ENCODE measurements at regions not wholly inside any gene's neighbourhood (a gene's known extent, or its start where the extent isn't known, plus 50 kb on each side); places are given as distances from the start of the nearest gene placed in this dataset.
A peak's percentile ranks its signal among the peaks of the same experiment; 100 is the strongest.

DNA sequence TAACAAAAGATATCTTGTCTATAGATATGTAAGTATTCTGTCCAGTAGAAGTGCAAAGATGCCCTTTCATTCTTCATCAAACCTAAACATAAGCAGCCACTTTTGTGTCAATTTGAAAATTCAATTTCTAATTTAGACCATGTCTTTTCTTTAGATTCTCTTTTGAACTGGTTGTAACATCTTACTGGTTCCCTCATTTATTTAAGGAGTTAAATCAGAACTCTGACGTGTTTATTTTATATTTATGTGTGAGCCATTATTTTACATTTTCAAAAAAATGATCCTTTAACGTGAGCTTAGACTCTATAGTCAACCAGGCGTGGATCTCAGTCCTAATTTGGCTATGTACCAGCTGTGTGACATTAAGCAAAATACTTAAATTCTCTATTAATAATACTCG lies 74.0 kb upstream of the PHYHIPL start:
- H3K36me3 ChIP-seq (ENCODE audit: low read depth, missing control alignments): no peaks in the 10 kb centered on the region
- no peak for DNase-seq
- intact Hi-C loops (cut with DNase I; ENCODE audit: low total_unique reads): no loop called here
- no peaks in the 10 kb centered on the region for H3K4me1 ChIP-seq
- peak overlapping the region in 1 of 2 donors; percentile 14 for H3K4me3 ChIP-seq
- H3K27me3 ChIP-seq: no peaks in the 10 kb centered on the region
- TF ChIP-seq, protein P1, sequence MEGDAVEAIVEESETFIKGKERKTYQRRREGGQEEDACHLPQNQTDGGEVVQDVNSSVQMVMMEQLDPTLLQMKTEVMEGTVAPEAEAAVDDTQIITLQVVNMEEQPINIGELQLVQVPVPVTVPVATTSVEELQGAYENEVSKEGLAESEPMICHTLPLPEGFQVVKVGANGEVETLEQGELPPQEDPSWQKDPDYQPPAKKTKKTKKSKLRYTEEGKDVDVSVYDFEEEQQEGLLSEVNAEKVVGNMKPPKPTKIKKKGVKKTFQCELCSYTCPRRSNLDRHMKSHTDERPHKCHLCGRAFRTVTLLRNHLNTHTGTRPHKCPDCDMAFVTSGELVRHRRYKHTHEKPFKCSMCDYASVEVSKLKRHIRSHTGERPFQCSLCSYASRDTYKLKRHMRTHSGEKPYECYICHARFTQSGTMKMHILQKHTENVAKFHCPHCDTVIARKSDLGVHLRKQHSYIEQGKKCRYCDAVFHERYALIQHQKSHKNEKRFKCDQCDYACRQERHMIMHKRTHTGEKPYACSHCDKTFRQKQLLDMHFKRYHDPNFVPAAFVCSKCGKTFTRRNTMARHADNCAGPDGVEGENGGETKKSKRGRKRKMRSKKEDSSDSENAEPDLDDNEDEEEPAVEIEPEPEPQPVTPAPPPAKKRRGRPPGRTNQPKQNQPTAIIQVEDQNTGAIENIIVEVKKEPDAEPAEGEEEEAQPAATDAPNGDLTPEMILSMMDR (IDR thresholded peaks at IDR 0.05): no peak
- no peak for TF ChIP-seq POLR2A (IDR thresholded peaks at IDR 0.05)
- no peak overlapping the region for H3K27ac ChIP-seq
- H3K9me3 ChIP-seq: no peaks in the 10 kb centered on the region
- 62 to 72% methylated on average over 4 of the region's 4 CpGs for WGBS, 2 donors

DNA sequence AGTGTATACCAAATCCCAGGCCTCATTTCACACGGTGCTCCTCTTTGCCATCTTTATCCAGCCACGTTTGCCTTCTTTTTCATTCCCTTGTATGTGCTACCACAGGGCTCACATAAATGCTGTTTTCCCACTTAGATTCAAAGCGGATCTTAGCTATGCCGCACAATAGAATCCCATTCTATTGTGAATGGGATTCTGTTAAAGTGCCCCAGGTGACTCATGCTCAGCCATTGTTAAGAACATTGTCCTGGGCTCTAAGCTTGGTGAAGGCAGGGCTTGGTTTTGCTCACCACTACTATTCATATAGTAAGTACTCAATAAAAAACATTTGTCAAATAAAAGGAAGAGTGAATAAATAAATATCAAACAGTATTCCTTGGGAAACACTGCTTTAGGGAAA lies 72.3 kb upstream of the PHYHIPL start:
- H3K4me1 ChIP-seq: no peaks in the 10 kb centered on the region
- 76 to 78% methylated on average over 4 of the region's 4 CpGs for WGBS, 2 donors
- intact Hi-C loops (cut with DNase I; ENCODE audit: low total_unique reads): no loop called here
- no peak for DNase-seq
- H3K4me3 ChIP-seq: no peak overlapping the region
- no peak overlapping the region for H3K27ac ChIP-seq
- no peaks in the 10 kb centered on the region for H3K27me3 ChIP-seq
- H3K36me3 ChIP-seq (ENCODE audit: low read depth, missing control alignments): no peaks in the 10 kb centered on the region
- H3K9me3 ChIP-seq: no peaks in the 10 kb centered on the region
- TF ChIP-seq, protein P1 (IDR thresholded peaks at IDR 0.05): no peak
- TF ChIP-seq POLR2A (IDR thresholded peaks at IDR 0.05): no peak

DNA sequence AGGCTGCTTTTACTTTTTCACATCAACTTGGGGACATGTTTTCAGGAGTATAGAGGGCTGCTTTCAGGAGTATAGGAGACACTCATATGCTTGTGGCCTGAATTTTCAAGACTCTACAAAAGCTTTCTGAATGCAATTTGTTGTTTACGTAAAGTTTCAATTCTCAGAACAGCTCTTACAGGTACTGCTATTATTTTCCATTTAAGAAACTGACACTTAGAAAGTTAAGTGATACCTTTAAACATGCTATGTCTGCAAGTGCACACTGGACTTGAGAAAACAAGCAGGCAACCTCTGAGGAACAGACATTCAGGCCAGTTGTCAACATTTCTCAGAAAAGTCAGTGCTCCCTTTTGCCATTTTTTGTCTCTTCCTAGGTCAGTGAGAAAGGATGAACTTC lies 70.0 kb upstream of the PHYHIPL start:
- no peak for DNase-seq
- no peaks in the 10 kb centered on the region for H3K9me3 ChIP-seq
- no peaks in the 10 kb centered on the region for H3K36me3 ChIP-seq (ENCODE audit: low read depth, missing control alignments)
- H3K4me1 ChIP-seq: no peaks in the 10 kb centered on the region
- intact Hi-C loops (cut with DNase I; ENCODE audit: low total_unique reads): no loop called here
- H3K4me3 ChIP-seq: no peak overlapping the region
- no peak for TF ChIP-seq POLR2A (IDR thresholded peaks at IDR 0.05)
- TF ChIP-seq, protein P1 (IDR thresholded peaks at IDR 0.05): no peak
- no peaks in the 10 kb centered on the region for H3K27me3 ChIP-seq
- no peak overlapping the region for H3K27ac ChIP-seq
- 95 to 100% methylated on average over 1 of the region's 1 CpG for WGBS, 2 donors

DNA sequence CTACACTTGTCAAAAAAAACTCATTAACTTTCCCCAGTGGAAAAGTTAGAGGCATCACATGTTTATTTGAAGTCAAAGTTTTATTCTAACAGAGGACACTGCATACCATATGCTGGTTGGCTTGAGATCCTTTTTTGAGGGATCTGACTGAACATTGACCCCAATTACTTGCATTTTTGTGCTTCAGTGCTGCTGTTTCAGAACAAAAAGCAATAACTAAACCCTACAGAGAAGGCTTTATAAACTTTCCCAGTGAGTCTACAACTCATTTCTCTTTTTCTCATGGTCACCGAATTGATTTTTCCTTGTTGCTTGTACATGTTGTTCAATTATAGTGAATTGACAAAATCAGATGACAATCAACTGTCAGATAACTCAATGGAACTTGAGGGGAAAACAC lies 69.3 kb upstream of the PHYHIPL start:
- Histone ChIP-seq H3K36me3 (ENCODE audit: low read depth, missing control alignments) (no peaks in the 10 kb centered on the region), H3K9me3 (no peaks in the 10 kb centered on the region), H3K27ac (no peak overlapping the region), H3K4me1 (no peaks in the 10 kb centered on the region), H3K4me3 (no peak overlapping the region), H3K27me3 (no peaks in the 10 kb centered on the region)
- 69 to 78% methylated on average over 1 of the region's 1 CpG for WGBS, 2 donors
- TF ChIP-seq POLR2A (IDR thresholded peaks at IDR 0.05): no peak
- TF ChIP-seq, protein P1 (IDR thresholded peaks at IDR 0.05): no peak
- no peak for DNase-seq
- intact Hi-C loops (cut with DNase I; ENCODE audit: low total_unique reads): no loop called here

DNA sequence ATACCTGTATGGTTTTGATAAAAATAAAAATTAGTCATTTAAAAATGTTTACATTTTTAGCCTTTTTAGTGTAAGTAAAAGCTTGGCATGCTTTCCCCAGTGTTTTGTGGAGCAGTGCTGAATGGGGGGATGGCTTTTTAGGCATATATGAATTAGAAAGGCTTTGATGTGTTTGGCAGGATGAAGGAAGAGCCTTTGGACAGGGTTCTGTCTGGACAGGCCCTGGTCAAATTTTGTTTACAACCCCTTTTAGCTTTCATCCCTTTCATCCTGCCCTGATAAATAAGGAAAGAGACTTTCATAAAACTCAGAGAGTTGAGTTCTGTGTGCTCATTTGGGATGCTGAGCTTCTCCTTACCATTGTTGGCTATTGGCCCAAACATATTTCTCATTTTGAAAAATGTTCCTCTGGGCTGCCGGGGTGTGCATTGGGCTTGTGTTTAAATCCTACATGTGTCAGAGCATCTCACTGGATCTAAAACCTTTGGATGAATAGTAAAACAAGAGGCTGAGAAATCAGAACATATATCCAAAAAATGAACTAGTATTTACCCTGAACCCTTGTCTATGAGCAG lies 68.1 kb upstream of the PHYHIPL start:
- Histone ChIP-seq H3K9me3 (no peaks in the 10 kb centered on the region), H3K4me1 (no peaks in the 10 kb centered on the region), H3K27me3 (no peaks in the 10 kb centered on the region), H3K4me3 (no peak overlapping the region), H3K36me3 (ENCODE audit: low read depth, missing control alignments) (no peaks in the 10 kb centered on the region), H3K27ac (no peak overlapping the region)
- intact Hi-C loops (cut with DNase I; ENCODE audit: low total_unique reads): no loop called here
- WGBS, 2 donors: 80 to 83% methylated on average over 1 of the region's 1 CpG
- DNase-seq: no peak
- TF ChIP-seq, protein P1 (IDR thresholded peaks at IDR 0.05): no peak

Data from testis (tissue), 2 donors.